ENCODE measurements at regions not wholly inside any gene's neighbourhood (a gene's known extent, or its start where the extent isn't known, plus 50 kb on each side); places are given as distances from the start of the nearest gene placed in this dataset.
"Not testable (repeated sequence)": the region's sequence is repeated elsewhere in the genome, so short reads cannot be mapped to it uniquely, and the experiment has no call there.

DNA sequence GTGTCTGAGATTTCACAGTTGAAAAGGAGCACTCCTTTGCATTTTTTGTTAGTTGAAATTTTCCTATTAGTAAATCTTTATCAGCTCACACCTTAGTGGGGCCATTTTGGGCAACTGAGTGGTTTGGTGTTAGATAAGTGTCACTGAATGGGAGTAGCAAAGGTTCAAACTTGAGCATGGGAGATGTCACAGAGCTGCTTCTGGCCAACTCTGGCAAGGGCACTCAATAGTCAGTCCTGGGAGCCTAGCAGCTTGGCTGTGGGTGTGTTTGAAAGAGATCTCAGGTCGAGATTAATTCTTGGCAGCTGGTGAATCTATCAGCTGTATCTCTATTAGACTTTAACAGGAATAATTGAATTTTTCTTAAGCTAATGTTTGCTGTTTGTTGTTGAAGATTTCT lies 579.3 kb downstream of the EDEM1 start:
- no peak for DNase-seq

DNA sequence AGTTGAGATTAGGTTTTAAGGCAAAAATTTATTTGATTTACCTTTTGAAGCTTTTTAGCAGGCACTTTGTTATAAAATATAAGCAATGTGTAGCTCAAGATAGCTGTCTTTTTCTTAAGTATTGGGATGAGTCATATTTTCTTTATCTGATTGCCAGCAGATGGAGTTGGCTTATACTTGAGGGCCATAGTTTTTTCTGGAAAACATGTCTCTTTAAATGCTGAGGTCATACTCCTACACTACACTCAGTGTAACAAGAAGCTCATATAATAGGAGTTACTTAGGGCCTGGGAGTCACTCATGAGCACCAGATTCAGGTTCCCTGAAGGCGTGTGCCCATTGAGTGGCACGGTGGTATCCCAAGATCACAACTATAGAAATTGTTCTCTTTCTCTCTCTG lies 579.8 kb downstream of the EDEM1 start:
- no peak for DNase-seq

DNA sequence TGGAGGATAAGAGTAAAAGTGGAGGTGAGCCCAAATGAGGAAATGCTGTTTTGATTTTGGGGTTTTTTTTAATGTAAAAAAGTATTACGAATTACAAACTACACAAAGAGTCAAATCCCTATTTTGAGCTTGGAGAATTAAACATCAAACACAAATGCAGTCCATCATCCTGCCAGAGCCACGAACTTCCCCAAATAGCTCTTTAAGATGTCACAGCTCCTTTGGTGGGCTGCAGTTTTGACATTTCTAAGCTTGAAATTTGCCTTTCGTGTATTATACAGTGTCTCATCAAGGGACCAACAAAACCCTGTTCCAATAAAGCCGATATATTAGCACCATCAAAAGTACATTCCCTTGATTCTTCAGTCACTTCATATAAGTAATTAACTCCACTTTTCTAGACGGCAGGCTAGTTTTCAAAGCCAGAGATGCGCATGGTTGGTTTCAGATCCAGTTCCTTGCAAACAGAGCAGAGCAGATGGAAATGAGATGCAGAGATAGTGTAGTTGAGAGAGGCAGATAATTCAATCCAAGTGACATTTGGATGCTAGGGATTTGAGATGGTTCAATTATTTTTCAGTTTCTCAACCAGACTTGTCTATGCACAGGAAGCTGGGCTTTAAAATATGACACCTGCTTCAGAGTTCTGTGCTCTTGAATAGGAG lies 580.9 kb downstream of the EDEM1 start:
- DNase-seq = no peak

DNA sequence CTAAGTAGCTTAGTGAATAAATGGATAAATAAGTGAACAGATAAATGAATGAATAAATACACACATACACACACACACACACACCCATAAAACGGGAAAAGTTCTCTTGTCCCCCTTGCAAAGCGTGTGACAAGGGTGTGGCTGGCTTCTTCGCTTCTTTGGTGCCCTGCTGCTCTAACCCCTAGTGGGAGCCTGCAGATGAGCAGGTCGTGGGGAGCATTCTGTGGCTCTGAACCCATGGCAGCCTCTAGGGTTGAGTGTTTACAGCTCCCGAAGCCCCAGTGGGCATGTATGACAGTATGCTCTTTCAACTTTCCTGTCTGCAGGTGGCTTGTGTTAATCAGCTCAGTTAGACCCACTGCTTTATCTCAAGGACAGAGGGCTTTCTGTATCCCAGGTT lies 582.3 kb downstream of the EDEM1 start:
- no peak for DNase-seq

DNA sequence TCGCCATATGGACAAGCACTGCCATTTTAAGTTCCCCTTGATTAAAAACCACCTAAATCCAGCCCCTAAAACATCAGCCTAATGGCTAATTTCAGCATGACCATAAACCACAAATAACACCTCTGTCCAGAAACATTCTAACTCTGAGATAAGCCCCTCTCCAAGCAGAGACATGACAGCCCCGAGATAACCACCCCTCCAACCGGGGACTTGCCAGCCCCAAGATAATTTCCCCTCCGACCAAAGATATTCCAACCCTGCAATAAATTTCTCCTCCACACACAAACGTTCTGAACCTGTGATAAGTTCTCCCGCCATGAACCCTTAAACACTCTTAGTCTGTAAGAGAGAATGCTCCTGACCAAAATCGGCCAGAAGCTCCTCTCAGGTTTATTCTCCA lies 586.8 kb downstream of the EDEM1 start:
- DNase-seq = no peak

DNA sequence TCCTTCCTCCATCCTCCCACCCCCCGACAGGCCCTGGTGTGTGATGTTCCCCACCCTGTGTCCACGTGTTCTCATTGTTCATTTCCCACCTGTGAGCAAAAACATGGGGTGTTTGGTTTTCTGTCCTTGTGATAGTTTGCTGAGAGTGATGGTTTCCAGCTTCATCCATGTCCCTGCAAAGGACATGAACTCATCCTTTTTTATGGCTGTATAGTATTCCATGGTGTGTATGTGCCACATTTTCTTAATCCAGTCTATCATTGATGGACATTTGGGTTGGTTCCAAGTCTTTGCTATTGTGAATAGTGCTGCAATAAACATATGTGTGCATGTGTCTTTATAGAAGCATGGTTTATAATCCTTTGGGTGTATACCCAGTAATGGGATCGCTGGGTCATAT lies 587.6 kb downstream of the EDEM1 start:
- not testable (repeated sequence) for DNase-seq

DNA sequence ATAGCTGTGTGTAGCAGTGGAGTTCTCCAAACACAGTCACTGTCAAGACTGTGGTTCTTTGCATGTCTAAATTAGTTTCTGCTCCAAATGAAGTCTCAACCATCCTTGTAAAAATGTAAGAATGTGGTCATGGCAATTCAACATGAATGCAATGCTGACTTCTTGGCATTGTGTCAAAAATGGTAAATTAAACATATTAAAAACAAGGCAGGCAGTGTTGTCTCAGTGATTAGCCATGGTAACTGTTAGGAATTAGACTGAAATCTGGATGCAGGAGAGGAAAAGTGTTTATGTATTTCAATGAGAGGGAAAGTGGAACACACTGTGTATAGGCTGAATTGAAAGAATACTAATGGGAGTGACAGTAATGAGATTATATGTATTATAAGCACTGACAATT lies 597.2 kb downstream of the EDEM1 start:
- no peak for DNase-seq

DNA sequence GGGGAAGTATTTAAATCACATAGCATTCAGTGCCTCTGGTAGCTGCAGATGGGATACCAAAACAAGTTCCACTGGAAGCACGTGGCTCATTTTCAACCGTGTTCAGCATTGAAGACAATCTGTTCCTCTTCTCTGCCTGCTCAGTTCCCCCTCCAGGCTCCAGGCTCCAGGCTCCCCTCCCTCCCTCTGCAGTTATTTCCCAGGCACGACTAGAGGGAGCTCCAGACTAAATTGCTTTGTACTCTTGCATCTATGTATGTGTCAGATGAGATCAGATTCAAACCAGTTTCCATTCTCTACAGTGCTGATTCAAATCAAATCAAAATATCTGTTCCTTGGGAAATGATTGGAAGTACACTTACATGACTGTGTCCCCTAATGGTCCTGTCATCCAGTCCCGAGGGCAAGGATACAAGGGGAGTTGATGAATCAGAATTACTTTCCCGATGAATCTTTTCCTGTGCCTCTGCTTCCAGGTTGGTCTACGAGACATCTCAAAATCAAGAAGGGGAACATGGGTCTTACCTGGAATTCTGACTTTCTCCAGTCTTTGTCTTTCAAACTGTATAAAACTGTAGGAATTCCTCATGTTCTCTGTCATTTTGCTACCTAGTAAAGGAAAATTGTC lies 600.5 kb downstream of the EDEM1 start:
- DNase-seq = no peak

DNA sequence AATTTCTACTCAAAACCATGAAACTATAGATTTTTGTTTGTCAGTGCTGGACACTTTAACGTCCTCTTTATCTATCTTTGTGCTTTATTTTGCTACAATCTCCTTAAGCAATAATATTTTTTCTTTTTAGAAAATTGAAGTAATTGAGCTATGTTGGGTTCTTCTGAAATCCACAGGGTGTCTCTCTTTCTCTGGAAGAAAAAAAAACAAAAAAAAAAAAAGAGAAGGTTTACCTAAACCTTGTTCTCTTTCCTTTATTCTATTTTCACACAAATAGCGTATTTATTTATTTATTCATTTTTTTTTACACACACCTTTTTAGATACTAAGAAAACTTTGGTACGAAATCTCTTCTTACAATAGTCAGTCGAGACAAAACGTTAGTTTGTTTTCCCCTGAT lies 601.0 kb downstream of the EDEM1 start:
- DNase-seq = no peak

DNA sequence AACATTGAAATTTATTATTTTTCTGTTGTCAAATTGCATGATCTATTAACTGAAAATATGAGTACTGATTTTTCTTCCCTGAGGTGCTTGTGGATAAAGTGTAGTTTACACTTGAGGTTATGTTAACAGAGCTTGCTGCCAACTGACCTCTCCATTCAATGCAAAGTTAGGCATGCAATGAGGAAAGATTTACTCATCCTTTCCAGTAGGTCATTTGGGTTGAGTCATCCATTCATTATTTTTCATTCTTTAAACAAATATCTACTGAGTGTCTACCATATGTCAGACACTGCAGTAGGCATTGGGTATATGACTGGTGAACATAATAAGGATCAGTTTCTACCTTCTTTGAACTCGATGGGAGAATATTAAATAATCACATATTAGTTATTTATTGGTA lies 604.1 kb downstream of the EDEM1 start:
- DNase-seq = no peak

DNA sequence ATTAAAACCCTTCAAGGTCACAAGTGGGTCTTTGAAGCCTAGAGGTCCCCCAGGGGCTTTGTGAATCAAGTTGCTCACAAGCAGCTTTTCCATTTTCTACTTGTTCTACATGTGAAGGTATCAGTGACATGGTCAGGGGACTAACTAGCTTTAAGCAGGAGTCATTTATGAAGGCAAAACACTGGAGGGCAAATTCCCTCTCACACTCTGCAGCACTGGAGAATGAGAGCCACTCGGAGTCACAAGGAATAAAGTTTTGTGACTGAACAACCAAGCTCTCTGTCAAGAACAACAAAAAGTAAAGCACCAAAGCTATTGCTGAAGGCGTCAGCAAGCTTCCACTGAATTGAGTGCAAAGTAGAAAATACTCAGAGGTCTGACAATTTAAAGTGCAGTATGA lies 609.0 kb downstream of the EDEM1 start:
- DNase-seq = no peak

DNA sequence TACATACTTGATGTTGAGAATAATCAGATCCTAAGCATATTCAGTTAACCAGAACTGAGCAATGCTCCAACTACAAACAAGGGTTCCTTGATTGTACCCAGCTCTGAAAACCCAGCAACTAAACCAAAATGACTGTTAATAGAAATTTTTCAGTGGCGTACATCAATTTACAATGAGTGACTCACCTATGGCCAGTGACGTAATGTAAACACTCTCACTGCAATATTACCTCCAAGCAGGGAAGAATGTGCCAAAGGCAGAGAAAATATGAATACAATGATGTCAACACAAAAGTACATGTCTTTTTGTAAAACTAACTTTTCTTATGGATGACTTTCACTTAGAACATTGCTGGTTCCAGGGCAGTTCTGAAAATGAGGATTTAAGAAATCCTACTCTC lies 611.3 kb downstream of the EDEM1 start:
- no peak for DNase-seq

DNA sequence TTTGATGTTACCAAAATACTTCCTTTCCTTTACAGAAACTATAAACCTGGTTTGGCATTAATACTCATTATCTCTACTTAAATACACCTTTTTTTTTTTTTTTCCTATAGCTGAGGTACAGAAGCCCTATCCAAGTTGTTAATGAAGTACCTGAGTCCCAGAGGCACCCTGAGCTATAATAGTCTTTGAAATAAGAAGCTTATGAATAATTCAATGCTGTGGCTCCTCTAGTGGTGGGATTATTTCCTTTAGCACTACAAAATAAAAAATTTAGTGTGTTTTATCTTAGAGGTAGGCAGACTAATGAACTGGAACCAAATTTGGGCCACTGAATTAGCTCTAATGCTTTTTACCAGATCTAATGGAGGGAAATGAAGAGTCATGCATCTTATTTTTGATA lies 611.9 kb downstream of the EDEM1 start:
- no peak for DNase-seq

DNA sequence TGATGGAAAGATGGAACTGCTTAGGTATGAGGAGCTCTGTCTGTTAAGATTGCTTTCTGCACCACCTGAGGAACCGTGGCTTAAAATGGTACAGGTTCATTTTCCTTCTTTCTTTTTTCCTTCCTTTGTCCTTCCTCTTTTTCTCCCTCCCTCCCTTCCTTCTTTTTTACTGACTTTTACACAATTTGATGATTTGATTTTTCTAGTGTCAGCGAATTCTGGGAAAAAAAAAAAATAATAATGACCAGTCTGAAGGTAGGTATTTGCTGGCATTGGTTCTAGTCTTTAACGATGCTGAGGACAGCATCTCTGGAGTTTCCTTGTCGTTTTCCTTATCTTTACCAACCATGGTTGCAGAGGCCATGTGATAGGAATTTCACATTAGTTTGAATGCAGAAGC lies 613.5 kb downstream of the EDEM1 start:
- no peak for DNase-seq

DNA sequence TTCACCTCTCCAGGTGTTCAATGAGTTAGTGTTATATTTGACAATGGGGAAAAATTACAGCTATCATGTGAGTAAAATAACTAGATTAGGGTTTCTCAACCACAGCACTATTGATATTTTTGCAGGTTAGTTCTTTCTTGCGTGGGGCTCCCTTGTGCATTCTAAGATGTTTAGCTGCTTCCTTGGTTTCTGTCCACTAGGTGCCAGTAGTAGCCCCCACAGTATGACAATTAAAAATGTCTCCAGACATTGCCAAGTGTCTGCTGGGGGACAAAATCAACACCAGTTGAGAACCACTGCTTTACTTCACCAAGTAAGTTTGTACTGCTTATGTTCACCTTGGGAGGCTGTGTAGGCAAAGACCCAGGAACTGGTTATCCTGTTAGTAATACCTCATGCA lies 618.7 kb downstream of the EDEM1 start:
- no peak for DNase-seq

DNA sequence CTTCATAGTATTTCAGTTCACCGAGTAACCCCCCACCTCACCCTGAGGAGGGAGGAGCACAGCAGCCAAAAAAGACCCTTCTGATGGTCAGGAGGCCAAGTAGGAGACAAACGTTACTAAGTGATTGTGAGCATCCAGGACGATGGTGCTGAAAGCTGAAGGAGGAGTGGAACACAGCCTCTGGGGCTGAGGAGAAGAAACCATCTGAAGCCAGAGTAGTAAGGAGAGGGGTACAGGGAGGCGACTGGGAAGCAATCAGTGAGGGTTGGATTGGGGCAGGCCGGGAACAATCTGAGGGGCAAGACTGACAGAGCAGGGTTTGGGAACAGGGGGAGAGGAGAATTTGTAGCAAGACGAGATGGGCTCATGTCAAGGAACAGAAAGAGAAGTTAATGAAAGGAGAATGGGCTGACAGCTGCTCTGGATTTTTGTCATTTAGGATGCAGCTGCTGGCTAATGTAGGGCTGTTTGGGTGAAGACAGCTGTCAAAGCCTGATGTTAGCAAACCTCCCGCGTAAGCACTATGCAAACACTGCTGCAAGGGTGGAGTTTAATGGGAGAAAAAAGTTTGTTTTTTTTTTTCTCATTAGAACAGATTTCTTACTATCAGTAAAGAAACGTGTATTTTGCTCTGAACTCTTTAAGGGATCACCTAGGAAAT lies 622.2 kb downstream of the EDEM1 start:
- no peak for DNase-seq

DNA sequence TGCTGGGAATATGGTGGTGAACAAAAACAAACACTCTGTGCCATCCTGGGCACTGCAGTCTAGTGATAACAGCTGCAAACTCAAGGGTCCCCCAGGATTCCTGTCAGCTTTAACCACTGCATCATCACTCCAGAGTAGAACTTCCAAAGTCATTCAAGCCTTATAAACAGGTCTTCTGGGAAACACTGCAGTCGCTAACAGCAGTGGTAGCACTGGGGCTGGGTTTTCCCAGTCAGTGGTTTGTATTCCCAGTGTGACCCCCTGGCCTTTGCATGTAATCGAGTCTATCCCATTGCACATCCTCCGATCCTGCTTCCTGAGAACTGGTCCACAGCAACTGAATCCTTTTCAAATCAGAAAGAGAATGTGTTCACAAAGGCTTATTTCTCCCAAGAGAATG lies 623.5 kb downstream of the EDEM1 start:
- DNase-seq = no peak

DNA sequence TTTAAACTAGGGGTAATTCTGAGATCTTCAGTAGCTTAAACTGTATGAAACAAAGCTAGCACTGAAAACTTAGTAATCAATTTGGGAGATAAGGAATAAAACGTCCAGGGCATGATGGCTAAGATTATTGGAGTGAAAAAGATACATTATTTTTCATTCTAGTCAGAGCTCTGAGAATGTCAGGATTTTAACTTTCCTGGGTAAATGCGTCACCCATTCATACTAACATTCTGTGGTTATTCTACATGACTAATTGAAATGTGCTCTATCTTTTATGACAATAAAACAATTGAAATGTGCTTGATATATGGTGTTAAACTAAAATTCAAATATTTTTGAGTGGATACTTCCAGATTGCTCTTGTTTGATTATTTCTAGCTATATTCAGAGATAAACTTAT lies 626.0 kb downstream of the EDEM1 start:
- no peak for DNase-seq

DNA sequence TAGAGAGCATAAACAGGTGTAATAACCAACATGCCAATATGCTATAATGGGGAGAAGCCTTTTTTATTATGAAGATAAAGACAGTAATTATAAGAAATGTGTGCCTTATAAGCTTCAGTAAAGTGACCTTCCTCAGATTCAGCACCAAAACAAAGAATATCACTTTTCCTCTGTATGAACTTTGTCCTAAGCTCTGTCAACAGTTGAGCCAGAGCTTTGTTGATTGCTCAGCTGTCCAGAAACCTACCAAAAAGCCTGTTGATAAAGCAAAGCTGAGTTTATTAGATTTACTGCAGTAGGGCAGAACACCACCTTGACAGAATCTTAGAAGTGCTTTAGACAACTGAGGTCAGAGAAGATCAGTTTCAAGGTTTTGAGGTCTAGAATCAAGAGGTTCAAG lies 635.3 kb downstream of the EDEM1 start:
- no peak for DNase-seq

DNA sequence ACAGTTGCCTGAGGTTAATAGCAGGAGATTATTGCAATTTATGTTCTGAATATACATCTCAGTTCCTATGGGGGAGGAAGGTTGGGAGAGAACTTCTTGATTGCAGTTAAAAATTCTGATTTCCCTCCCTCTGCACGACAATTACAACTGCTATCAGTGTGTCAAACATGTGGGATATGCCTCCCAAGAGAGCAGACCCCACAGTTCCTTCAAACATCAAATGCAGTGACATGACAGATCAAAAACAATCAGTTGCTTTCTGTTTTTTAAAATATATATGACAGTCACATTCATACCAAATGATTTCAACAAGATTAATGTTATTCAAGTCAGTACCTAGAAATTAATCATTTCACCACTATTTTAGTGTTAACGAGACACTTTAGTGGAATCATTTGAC lies 639.0 kb downstream of the EDEM1 start:
- no peak for DNase-seq

DNA sequence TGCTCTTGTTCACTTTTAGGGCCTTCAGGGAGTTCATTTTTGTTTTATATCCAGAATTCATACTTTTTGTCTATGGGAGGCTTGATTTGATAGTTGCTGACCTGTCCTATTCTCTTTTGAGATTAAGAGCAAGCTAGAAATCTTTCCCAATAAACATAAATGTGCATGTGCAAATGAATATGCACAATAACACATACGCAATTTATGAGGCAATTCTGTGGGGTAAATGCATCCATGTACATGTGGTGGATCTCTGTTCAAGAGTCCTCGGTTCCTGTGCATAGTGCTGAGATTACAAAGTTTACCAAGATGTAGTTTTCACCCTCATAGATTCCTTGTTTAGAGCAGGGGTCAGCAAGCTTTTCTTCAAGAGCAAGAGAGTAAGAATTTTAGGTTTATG lies 640.7 kb downstream of the EDEM1 start:
- DNase-seq = no peak

DNA sequence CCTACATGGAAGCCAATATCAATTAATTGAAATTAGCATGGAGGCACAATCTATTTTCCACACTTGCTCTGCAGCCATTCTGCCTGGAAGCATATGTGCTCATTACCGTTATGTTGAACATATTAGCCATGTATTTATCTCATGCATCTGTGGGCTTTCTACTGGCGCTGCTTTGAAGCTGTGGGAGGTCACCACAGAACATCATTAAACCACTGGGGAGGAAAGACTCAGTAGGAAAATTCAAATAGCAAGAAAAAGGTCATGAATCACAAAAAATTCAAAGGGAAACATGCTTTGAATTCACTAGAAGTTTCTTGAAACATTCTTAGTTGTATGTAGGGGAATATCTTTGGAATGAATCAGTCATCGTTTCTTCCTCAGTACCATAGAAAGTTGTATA lies 652.5 kb downstream of the EDEM1 start:
- DNase-seq = no peak

DNA sequence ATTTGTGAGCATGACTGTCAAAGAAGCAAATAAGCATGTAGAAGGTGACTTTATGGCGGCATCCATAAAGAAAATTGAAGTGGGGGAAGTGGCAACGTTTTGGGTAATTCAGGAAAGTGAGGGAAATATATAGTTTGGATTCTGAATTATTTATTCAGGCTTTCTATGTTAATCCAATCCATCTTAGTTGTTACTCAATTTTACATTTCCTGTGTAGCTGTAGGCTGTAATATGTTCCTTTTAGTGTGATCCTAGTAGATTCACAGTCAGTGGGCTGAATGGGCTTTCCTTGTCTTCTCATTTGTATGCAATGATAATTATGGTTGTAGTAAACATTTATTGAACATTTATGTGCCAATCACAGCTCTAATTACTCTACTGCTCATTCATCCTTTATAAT lies 654.1 kb downstream of the EDEM1 start:
- DNase-seq = no peak

DNA sequence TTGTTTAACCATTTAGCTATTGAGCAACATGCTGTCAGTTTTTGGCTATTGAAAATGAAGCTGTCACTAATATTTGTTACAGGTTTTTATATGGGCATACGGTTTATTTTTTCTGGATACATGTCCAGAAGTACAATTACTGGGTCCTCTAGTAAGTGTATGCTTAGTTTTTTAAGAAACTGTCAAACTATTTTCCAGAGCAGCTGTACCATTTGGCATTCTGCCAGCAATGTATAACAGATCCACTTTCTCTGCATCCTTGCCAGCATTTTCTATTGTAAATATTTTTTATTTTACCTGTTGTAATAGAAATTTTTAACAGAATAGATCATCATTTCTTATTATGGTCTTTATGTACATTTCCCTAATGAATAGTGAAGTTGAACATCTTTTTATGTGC lies 658.8 kb downstream of the EDEM1 start:
- DNase-seq = no peak

DNA sequence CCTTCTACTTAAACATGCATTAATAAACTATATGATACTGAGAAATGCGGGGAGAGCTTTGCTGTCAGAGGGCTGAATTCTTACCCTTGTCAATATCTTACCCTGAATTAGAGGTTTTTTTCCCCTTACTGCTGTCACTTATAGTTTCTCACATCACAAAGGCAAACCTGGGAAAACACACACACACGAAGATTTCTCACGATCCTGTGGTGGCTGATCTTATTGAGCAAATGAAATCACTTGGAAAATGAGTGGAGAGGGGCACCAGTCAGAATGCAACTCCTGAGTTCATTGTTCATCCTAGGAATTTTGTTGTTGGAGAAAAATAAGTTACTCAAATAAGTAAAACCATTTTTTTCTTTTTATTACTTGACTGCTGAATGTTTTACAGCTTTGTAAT lies 673.6 kb downstream of the EDEM1 start:
- DNase-seq = no peak
